Neural progenitor cell (in vitro differentiated cells): ENCODE measurements at regions not wholly inside any gene's neighbourhood (a gene's known extent, or its start where the extent isn't known, plus 50 kb on each side); places are given as distances from the start of the nearest gene placed in this dataset.

Experiments
- CTCF ChIP-seq: fragments of 200-600 bp; sonication (generic); IDR thresholded peaks from 2 replicates; pipeline ENCODE4 v1.5.1; 2017; ENCODE audit warnings: antibody characterized with exemption, mild to moderate bottlenecking
- EZH2 ChIP-seq: fragments of 200-600 bp; sonication (generic); IDR thresholded peaks from 2 replicates; pipeline ENCODE4 v1.6.1; 2017; ENCODE audit warnings: antibody characterized with exemption, mild to moderate bottlenecking, moderate library complexity
- EZH2phosphoT487 ChIP-seq: fragments of 200-600 bp; sonication (generic); IDR thresholded peaks from 2 replicates; pipeline ENCODE4 v1.6.1; 2017; ENCODE audit warnings: antibody characterized with exemption

GRCh38 chr6:154930451-154930851 is 64.7 kb upstream of the TIAM2 start:
- no peak for TF ChIP-seq CTCF
- no peak for TF ChIP-seq EZH2
- no peak for TF ChIP-seq EZH2phosphoT487
